Neural cell (in vitro differentiated cells): ENCODE measurements at regions not wholly inside any gene's neighbourhood (a gene's known extent, or its start where the extent isn't known, plus 50 kb on each side); places are given as distances from the start of the nearest gene placed in this dataset.

Source experiments
- H2AFZ ChIP-seq: fragments of 200-600, 300-800 bp; sonication (generic), shearing (Covaris generic); 2 replicates; pipeline ENCODE4 v1.6.0; 2014; ENCODE audit warnings: low read depth, mild to moderate bottlenecking, antibody characterized with exemption, low read length, moderate library complexity
- H3F3A ChIP-seq: fragments of 200-600 bp; shearing (Covaris generic); 2 replicates; pipeline ENCODE4 v1.6.1; 2016; ENCODE audit warnings: mild to moderate bottlenecking, moderate library complexity, mixed read lengths, antibody characterized with exemption, low read length; ENCODE audit not compliant: insufficient read depth, poor library complexity, severe bottlenecking
- H3K27ac ChIP-seq: fragments of 200-600, 300-800 bp; sonication (generic), shearing (Covaris generic); 2 replicates; pipeline ENCODE4 v1.5.1; 2014; ENCODE audit warnings: mild to moderate bottlenecking, low read length, moderate library complexity
- H3K27me3 ChIP-seq: fragments of 300-800, 200-600 bp; sonication (generic), shearing (Covaris generic); 2 replicates; pipeline ENCODE4 v1.6.0; 2014; ENCODE audit warnings: mild to moderate bottlenecking, low read depth, low read length, moderate library complexity; ENCODE audit not compliant: insufficient read depth
- H3K36me3 ChIP-seq: fragments of 300-800, 200-600 bp; sonication (generic), shearing (Covaris generic); 2 replicates; pipeline ENCODE4 v1.5.1; 2014; ENCODE audit warnings: mild to moderate bottlenecking, antibody characterized with exemption, low read length, moderate library complexity; ENCODE audit not compliant: insufficient read depth
- H3K4me2 ChIP-seq: fragments of 300-800, 200-600 bp; sonication (generic), shearing (Covaris generic); 2 replicates; pipeline ENCODE4 v1.6.0; 2014; ENCODE audit warnings: mild to moderate bottlenecking, low read length
- H3K4me3 ChIP-seq: fragments of 300-800, 200-600 bp; sonication (generic), shearing (Covaris generic); 2 replicates; pipeline ENCODE4 v1.5.1; 2014; ENCODE audit warnings: mild to moderate bottlenecking, low read length, moderate library complexity
- H3K79me2 ChIP-seq: fragments of 200-600 bp; shearing (Covaris generic); replicated peaks from 2 replicates; pipeline ENCODE4 v1.6.0; 2014; ENCODE audit warnings: mild to moderate bottlenecking, low read length, moderate library complexity; ENCODE audit not compliant: insufficient read depth
- H3K9ac ChIP-seq: fragments of 300-800, 200-600 bp; sonication (generic), shearing (Covaris generic); 2 replicates; pipeline ENCODE4 v1.6.1; 2016; ENCODE audit warnings: mild to moderate bottlenecking, low read length, mixed read lengths
- H3K9me2 ChIP-seq: fragments of 200-600 bp; shearing (Covaris generic); 2 replicates; pipeline ENCODE4 v1.6.1; 2016; ENCODE audit warnings: mild to moderate bottlenecking, low read length, mixed read lengths; ENCODE audit not compliant: insufficient read depth
- H3K9me3 ChIP-seq: fragments of 200-600, 300-800 bp; sonication (generic), shearing (Covaris generic); 2 replicates; pipeline ENCODE4 v1.6.1; 2016; ENCODE audit warnings: mild to moderate bottlenecking, mixed run types, low read length, moderate library complexity, mixed read lengths
- H4K20me1 ChIP-seq: fragments of 200-600 bp; shearing (Covaris generic); 2 replicates; pipeline ENCODE4 v1.6.1; 2016; ENCODE audit warnings: mild to moderate bottlenecking, mixed run types; ENCODE audit not compliant: insufficient read depth
- EP300 ChIP-seq: fragments of 450-650 bp; conservative IDR thresholded peaks from 2 replicates; pipeline ENCODE4 v1.6.1; 2014; ENCODE audit warnings: antibody characterized with exemption, mild to moderate bottlenecking, moderate library complexity; ENCODE audit not compliant: poor library complexity, severe bottlenecking
- EZH2 ChIP-seq: fragments of 200-600, 300-800 bp; shearing (Covaris generic), sonication (generic); IDR thresholded peaks from 2 replicates; pipeline ENCODE4 v1.6.1; 2014; ENCODE audit warnings: antibody characterized with exemption, low read length, borderline replicate concordance, mild to moderate bottlenecking; ENCODE audit not compliant: insufficient read depth, poor library complexity, severe bottlenecking
- MXI1 ChIP-seq: fragments of 450-650 bp; conservative IDR thresholded peaks from 2 replicates; pipeline ENCODE4 v1.6.1; 2014; ENCODE audit warnings: antibody characterized with exemption, mild to moderate bottlenecking; ENCODE audit not compliant: poor library complexity, severe bottlenecking
- POLR2AphosphoS5 ChIP-seq: IDR thresholded peaks from 2 replicates; pipeline ENCODE4 v1.6.1; 2012
- RAD21 ChIP-seq: fragments of 450-650 bp; conservative IDR thresholded peaks from 2 replicates; pipeline ENCODE4 v1.6.1; 2014; ENCODE audit warnings: antibody characterized with exemption, mild to moderate bottlenecking, moderate library complexity
- SMC3 ChIP-seq: fragments of 450-650 bp; conservative IDR thresholded peaks from 2 replicates; pipeline ENCODE4 v1.6.1; 2014; ENCODE audit warnings: antibody characterized with exemption, mild to moderate bottlenecking, moderate library complexity; ENCODE audit not compliant: poor library complexity
- TAF1 ChIP-seq: IDR thresholded peaks from 2 replicates; pipeline ENCODE4 v1.6.1; 2012; ENCODE audit warnings: low read depth
- TF ChIP-seq, protein P1 (sequence below): IDR thresholded peaks from 2 replicates; pipeline ENCODE4 v1.6.1; 2012; ENCODE audit warnings: borderline replicate concordance
- TF ChIP-seq, protein P2 (sequence below): fragments of 450-650 bp; IDR thresholded peaks from 2 replicates; pipeline ENCODE4 v1.5.1; 2014; ENCODE audit warnings: antibody characterized with exemption, mild to moderate bottlenecking, moderate library complexity; ENCODE audit not compliant: poor library complexity, severe bottlenecking

DNA sequence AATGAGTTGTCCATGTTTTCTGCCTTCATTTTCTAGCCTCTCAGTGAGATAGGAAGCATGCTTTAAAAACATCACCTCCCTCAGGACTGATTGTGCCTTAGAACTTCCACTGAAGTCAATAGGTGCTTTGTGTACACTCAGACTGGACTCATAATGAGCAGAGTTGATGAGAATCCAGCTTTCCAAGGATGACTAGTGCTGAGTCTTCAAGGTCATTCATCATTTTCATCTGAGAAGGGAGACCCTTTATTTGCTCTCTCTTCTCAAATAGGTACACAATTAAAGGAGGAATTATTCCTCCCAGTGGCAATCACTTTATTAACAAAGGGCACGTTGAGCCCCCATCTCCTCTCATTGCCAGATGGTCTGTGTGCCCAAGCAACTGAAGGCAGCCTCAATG lies 210.9 kb upstream of the PRKD1 start:
- Histone ChIP-seq H3K79me2 (no peaks in the 10 kb centered on the region), H3K9me3 (no peaks in the 10 kb centered on the region), H3F3A (no peaks in the 10 kb centered on the region), H3K27ac (no peak overlapping the region), H3K27me3 (no peaks in the 10 kb centered on the region), H3K4me2 (no peak overlapping the region), H3K36me3 (no peaks in the 10 kb centered on the region), H2AFZ (no peak overlapping the region), H3K9ac (no peak overlapping the region), H3K4me3 (no peak overlapping the region), H4K20me1 (no peaks in the 10 kb centered on the region), H3K9me2 (no peaks in the 10 kb centered on the region)
- TF ChIP-seq MXI1: no peak
- TF ChIP-seq, protein P1, sequence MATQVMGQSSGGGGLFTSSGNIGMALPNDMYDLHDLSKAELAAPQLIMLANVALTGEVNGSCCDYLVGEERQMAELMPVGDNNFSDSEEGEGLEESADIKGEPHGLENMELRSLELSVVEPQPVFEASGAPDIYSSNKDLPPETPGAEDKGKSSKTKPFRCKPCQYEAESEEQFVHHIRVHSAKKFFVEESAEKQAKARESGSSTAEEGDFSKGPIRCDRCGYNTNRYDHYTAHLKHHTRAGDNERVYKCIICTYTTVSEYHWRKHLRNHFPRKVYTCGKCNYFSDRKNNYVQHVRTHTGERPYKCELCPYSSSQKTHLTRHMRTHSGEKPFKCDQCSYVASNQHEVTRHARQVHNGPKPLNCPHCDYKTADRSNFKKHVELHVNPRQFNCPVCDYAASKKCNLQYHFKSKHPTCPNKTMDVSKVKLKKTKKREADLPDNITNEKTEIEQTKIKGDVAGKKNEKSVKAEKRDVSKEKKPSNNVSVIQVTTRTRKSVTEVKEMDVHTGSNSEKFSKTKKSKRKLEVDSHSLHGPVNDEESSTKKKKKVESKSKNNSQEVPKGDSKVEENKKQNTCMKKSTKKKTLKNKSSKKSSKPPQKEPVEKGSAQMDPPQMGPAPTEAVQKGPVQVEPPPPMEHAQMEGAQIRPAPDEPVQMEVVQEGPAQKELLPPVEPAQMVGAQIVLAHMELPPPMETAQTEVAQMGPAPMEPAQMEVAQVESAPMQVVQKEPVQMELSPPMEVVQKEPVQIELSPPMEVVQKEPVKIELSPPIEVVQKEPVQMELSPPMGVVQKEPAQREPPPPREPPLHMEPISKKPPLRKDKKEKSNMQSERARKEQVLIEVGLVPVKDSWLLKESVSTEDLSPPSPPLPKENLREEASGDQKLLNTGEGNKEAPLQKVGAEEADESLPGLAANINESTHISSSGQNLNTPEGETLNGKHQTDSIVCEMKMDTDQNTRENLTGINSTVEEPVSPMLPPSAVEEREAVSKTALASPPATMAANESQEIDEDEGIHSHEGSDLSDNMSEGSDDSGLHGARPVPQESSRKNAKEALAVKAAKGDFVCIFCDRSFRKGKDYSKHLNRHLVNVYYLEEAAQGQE: no peak
- no peak for TF ChIP-seq SMC3
- TF ChIP-seq POLR2AphosphoS5: no peak
- TF ChIP-seq RAD21: no peak

DNA sequence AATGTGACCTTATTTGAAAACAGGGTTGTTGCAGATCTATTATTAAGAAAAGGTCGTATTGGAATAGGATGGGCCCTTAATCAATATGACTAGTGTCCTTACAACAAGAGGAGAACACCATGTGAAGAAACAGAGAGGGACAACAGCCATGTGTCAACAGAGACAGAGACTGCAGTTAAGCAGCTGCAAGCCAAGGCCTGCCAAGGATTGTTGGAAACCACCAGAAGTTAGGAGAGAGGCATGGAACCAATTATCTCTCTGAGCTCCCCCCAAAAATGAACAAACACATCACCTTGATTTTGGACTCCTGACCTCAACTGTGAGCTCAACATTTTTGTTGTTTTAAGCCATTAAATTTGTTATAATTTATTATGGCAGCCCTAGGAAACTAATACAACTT lies 214.6 kb upstream of the PRKD1 start:
- Histone ChIP-seq H3K9me2 (no peaks in the 10 kb centered on the region), H3F3A (no peaks in the 10 kb centered on the region), H3K9me3 (peaks cover 10% of the 10 kb centered on the region), H4K20me1 (no peaks in the 10 kb centered on the region), H3K79me2 (no peaks in the 10 kb centered on the region), H3K27ac (no peak overlapping the region), H2AFZ (no peak overlapping the region), H3K36me3 (no peaks in the 10 kb centered on the region), H3K4me2 (no peak overlapping the region), H3K4me3 (no peak overlapping the region), H3K9ac (no peak overlapping the region), H3K27me3 (no peaks in the 10 kb centered on the region)
- TF ChIP-seq TAF1 (no peak), EZH2 (no peak), POLR2AphosphoS5 (no peak), MXI1 (no peak), SMC3 (no peak), RAD21 (no peak), EP300 (no peak)
- TF ChIP-seq, protein P2, sequence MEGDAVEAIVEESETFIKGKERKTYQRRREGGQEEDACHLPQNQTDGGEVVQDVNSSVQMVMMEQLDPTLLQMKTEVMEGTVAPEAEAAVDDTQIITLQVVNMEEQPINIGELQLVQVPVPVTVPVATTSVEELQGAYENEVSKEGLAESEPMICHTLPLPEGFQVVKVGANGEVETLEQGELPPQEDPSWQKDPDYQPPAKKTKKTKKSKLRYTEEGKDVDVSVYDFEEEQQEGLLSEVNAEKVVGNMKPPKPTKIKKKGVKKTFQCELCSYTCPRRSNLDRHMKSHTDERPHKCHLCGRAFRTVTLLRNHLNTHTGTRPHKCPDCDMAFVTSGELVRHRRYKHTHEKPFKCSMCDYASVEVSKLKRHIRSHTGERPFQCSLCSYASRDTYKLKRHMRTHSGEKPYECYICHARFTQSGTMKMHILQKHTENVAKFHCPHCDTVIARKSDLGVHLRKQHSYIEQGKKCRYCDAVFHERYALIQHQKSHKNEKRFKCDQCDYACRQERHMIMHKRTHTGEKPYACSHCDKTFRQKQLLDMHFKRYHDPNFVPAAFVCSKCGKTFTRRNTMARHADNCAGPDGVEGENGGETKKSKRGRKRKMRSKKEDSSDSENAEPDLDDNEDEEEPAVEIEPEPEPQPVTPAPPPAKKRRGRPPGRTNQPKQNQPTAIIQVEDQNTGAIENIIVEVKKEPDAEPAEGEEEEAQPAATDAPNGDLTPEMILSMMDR: no peak
- TF ChIP-seq, protein P1: no peak
